GM19043 (cell line): ENCODE measurements at regions not wholly inside any gene's neighbourhood (a gene's known extent, or its start where the extent isn't known, plus 50 kb on each side); places are given as distances from the start of the nearest gene placed in this dataset.

Experiments used
- ATAC-seq: cut with Tn5 transposase; IDR thresholded peaks from one replicate; pipeline ENCODE4 v1.9.1; 2021; ENCODE audit warnings: low read depth; ENCODE audit not compliant: unreplicated experiment

DNA sequence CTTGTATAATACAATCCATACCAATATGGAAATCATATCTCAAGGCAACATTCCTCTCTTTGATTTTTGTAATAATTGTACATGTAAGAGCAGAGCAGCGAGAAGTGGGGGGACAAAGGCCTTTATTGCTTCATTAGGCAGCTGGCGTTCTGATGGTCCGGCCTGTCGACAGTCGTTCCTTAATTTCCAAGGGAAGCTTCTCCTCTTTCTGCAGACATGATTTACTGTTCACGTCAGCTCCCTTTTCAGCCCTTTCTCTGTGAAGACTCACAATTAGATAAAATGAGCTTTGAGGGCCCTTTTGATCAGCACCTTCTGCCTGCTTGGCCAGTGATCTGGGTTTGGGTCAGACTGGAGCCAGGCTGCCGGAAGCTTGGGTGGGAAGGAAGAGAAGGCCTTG, 65.6 kb upstream of the CTBP2 start:
- no peak for ATAC-seq

DNA sequence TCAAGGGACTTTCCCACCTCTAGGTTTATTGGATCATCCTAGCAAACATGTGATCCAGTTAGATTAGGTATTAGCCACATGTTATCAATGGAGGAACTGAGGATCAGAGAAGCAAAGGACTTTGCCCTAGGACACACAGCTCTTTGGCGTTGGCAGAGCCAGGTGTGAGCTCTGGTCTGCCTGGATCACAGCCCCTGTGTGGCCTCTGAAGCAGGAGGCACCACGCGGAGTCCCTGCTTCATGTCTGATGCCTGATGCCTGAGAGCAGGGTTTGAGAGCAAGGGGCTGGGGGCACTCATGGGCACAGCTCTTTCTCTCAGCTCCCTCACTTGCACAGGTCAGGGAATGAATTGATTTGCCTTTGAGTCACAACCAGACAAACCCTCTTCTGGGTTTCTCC, 64.7 kb upstream of the CTBP2 start:
- no peak for ATAC-seq

DNA sequence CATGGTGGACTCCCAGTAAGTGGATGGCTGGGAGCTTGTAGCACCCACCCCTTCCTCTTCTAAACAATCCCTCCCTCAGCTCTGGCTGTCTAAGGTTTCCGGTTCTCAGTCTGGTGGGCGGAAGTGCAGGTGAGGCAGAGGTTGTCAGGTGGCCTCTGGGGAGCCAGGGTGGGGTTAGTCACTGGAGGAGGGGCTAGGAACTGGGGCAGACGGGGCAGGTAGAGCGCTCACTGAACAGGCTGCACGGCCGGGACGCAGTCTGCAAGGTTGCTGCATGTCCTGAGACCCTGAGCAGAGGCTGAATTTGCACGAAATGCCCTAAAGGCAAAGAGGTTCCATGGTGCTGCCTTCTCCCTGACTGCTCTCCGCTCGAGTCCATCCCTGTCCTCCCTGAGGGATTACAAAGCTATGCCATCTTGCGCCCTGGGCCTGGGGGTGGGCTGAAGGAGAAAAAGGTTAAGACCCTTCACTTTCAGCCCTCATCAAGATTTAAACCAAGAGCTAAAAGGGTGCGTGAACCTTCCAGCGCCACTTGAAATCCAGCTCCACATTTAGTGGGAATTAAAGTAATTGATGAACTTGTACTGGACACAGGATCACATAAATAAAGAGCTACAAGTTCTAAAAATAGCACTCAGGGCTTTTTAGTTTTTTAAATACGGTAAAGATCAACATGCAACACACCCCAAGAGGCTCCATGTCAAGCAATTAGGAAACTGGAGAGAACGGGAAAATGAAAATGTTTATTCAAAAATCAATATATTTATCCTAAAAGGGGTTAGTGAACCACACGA, 62.3 kb upstream of the CTBP2 start:
- no peak for ATAC-seq

DNA sequence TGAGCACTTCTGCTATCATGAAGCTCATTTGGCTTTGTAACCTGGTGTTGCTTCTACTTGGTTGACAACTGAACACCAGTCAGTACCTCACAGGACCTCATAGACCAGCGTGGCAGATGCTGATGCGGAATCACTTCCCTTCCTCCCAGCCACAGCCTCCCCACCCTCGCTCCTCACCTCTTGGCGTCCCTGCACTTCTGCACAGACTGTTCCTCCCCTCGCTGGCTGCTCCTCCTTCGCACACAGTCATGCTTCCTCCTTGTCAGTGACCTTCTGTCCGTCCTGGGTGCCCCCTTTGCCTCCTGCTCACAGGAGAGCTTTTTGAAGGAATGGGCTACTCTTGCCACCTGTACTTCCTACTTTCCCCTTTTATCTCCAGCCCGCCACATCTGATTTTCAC, 61.4 kb upstream of the CTBP2 start:
- no peak for ATAC-seq

DNA sequence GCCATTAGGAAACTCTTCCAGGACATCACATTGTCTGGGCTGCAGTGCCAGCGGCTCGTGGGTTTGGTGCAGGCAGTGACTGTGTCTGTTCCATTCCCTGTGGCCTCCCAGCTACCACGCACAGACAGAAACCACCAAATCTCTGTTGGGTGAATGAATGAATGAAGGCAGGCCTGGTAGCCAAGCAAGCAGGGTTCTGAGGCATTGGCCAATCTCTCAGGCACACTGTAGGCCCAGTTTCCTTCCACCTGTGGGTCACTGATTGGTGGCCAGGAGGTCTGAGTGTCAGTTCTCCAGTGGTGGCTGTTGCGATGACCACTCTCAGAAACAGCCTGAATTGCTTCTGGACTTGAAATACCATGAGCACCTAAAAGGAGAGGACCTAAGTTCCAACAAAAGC, 59.4 kb upstream of the CTBP2 start:
- ATAC-seq: no peak

DNA sequence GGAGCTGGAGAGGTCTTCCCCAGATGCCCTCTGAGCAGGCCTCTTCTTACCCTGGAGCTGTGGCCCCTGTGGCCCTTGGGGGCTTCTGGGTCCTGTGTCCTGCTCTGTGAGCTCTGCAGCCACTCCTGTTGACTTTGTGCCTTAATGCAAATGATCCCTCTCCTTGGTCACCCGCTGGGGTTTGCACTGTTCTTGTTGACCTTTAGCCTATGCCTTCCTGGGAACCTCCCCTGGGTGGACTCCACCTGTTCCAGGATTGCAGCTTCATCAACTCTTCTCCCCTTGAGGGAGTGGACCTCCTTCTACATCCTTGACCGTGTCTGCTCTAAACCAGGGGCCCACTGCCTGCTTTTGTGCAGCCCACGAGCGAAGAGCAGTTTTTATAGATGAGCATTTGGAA, 58.6 kb upstream of the CTBP2 start:
- no peak for ATAC-seq

DNA sequence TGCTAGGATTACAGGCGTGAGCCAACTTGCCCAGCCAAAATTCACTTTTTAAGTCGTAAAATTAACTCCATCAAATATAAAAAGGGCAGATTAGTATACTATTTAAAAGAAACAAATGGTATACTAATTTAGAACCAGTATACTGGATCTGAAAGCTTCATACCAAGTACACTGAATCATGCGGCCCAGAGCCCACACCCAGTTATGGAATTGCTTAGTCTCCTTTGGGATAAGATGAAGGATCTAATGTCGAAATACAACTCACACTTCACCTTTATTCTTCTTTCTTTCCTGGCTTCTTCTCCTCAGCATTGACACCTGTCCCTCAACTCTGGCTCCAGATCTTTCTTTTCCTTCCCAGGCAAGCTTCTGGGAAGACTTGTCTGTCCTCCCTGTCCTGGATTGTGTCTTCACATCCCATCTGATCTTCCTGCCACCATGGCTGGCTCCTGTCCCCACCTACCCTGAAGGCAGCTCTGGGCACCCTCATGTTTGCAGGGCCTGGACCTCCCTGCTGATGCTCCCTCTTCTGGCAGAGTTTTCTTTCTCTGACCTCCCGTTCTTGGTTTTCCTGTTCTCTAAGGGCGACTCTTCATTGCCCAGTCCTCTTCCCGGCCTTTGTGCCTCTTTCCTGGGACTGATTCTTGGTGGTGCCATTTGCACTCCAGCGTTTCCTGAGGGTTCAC, 57.8 kb upstream of the CTBP2 start:
- no peak for ATAC-seq

DNA sequence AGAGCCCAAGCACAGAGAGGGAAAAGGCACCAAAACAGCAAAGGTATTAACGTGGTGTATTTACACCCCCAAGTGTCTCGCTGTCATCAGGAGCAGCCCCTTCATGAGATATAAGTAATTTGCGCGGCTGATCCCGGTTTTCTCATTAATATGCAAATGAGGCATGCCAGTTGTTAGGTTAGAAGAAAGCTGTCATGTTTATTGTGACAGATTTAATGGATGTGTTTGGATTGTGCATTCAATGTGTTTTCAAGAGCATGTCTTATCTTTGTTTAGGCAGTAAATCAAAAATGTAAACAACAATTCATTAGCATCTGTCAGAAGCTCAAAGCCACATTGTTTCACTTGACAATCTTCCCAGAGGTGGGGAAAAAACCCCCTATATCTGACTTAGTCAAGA, 56.5 kb upstream of the CTBP2 start:
- no peak for ATAC-seq

DNA sequence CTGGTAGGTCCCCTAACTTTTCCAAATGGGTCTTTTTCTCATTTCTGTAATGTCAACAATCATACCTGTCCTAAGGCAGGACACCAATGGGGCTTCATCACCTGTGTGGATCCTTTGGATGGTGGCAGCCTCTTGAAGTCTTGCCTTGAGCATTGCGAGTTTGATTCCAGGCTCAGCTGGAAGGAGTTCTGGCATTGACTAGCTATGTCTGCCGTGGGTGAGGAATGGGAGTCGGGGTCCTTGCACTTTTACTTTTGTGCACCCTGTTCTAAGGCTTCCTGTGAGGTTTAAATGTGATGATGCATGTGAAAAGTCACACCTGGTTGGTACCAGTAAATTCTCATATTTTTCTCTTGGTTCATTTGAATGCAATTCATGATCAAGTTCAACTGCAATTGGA, 55.9 kb upstream of the CTBP2 start:
- no peak for ATAC-seq

DNA sequence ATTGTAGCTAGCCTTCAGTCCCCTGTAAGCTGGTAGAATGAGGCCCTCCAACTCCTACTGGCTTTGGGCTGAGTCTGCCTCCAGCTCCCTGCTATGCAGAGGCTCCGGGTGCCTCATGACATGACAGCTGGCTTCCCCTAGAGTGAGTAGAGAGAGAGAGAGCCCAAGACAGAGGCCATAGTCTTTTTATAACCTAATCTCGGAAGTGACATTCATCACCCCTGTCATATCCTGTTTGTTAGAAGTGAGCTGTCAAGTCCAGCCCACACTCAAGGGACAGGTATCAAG, 53.9 kb upstream of the CTBP2 start:
- ATAC-seq: no peak

DNA sequence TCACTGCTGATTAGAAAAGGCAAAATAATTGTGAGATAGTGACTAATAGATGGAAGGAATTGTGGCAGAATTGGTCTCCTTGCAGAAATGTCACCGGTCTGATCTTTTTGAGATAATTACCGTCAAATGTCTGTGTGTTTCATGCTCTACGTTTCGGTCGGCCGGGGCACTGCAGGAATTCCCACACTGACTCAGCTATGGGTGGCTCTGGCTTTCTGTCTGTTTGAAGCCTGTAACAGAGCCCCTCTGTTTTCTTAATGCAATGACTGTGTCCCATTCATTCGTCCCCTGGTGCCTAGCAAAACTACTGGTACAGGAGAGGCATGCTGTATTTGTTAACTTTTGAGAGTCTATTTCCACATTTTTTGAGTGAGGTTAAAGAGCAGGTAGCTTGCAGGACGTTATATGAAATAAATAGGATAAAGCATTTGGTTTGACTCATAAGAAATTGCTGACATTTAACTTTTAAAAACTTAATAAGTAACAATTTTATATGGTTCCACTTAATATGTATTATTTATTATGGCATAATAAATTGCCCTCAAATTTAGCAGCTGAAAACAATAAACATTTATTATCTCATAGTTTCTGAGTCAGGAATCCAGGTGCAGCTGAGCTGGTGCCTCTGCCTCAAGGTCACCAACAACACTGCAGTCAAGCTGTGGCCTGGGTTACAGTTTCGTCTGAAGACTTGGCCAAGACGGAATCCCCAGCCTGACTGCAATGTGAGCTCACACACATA, 53.3 kb upstream of the CTBP2 start:
- no peak for ATAC-seq

DNA sequence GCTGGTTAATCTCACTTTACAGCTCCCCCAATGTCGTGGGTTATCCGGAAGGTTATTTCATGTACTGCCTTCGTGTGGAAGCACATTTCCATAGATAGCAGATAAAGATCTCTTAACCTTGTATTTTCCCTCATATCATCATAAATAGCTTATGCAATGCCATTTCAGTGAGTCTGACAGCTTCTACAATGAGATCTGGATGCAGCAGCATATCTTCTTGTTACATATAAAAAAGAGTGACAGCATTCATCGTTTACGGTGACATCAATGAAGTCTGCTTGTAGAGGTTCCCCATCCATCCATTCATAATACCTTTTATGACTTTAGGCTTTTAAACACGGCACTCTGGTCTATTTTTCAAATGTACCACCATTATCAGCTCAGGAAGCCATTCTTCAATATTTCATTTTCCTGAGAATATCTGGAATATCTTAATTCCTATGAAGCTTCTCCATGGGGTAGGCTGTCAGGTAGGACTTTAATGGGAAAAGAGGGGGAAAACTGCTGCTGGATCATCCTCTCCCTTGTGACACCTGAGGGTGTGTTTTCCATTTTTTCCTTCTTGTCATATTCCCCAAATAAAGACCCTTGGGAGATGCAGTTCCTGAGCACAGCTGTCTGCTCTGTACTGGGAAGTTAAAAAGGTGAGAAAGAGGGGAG, 51.9 kb upstream of the CTBP2 start:
- no peak for ATAC-seq
